ENCODE measurements at regions not wholly inside any gene's neighbourhood (a gene's known extent, or its start where the extent isn't known, plus 50 kb on each side); places are given as distances from the start of the nearest gene placed in this dataset.

- no peak for DNase-seq (ENCODE audit: low read depth)
- H3K4me3 ChIP-seq (ENCODE audit: control insufficient read depth, low read depth, low read length) = no peak overlapping the region
Measured at GRCh38 chr12:68446384-68446783, 114.2 kb upstream of the MDM1 start.

DNA sequence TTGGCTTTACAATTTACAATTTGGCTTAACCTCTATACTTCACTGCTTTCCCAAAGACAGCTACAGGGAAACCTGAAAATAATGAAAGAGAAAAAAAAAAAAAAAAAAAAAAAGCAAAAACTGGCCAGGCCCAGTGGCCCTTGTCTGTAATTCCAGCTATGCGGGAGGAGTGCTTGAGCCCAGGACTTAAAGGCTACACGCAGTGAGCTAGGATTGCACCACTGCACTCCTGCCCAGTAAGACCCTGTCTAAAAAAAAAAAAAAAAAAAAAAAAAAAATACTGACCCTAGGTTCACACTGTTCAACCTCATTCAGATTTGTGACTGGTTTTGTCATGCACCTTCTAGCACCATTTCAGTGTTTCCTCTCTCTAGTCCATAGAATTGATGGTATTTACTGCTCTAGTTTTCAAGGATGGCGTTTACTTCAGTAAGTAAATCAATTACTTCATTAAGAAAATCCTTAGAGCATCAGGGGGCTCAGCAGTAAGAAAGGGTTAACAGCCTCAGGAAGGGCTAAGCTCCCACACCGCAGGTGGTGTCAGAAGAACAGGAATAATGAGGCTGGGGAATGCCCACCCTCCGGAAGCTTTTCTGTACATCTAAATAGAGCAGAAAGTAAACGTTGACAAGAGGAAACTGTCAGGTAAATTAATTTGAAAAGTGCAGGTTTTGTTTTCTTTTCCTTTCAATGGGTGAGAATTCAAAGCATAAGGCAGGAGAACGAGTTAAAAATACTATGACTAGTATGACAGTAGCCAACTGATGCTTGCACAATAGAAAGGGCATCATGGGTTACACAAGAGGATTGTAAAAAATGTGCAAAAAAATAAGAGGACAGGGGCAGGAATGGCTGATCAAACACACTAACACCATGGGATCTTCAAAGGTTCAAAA, 115.0 kb upstream of the MDM1 start:
- H3K4me3 ChIP-seq (ENCODE audit: control insufficient read depth, low read depth, low read length) = no peak overlapping the region
- TF ChIP-seq, protein P1, sequence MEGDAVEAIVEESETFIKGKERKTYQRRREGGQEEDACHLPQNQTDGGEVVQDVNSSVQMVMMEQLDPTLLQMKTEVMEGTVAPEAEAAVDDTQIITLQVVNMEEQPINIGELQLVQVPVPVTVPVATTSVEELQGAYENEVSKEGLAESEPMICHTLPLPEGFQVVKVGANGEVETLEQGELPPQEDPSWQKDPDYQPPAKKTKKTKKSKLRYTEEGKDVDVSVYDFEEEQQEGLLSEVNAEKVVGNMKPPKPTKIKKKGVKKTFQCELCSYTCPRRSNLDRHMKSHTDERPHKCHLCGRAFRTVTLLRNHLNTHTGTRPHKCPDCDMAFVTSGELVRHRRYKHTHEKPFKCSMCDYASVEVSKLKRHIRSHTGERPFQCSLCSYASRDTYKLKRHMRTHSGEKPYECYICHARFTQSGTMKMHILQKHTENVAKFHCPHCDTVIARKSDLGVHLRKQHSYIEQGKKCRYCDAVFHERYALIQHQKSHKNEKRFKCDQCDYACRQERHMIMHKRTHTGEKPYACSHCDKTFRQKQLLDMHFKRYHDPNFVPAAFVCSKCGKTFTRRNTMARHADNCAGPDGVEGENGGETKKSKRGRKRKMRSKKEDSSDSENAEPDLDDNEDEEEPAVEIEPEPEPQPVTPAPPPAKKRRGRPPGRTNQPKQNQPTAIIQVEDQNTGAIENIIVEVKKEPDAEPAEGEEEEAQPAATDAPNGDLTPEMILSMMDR (IDR thresholded peaks at IDR 0.05; ENCODE audit: control insufficient read depth, insufficient read depth, low read depth, low read length, missing control alignments) = no peak
- no peak for DNase-seq (ENCODE audit: low read depth)

More at GRCh38 chr12:68446384-68446783, 114.2 kb upstream of the MDM1 start:
- TF ChIP-seq, protein P1 (IDR thresholded peaks at IDR 0.05; ENCODE audit: control insufficient read depth, insufficient read depth, low read depth, low read length, missing control alignments) = no peak

GRCh38 chr12:68447797-68448260, 115.7 kb upstream of the MDM1 start:
- TF ChIP-seq, protein P1 (IDR thresholded peaks at IDR 0.05; ENCODE audit: control insufficient read depth, insufficient read depth, low read depth, low read length, missing control alignments) = no peak
- no peak for DNase-seq (ENCODE audit: low read depth)
- no peak overlapping the region for H3K4me3 ChIP-seq (ENCODE audit: control insufficient read depth, low read depth, low read length)

GRCh38 chr12:68449196-68449595, 117.0 kb upstream of the MDM1 start:
- TF ChIP-seq, protein P1 (IDR thresholded peaks at IDR 0.05; ENCODE audit: control insufficient read depth, insufficient read depth, low read depth, low read length, missing control alignments) = no peak
- DNase-seq (ENCODE audit: low read depth) = no peak
- H3K4me3 ChIP-seq (ENCODE audit: control insufficient read depth, low read depth, low read length) = no peak overlapping the region

- H3K4me3 ChIP-seq (ENCODE audit: control insufficient read depth, low read depth, low read length) = no peak overlapping the region
- TF ChIP-seq, protein P1 (IDR thresholded peaks at IDR 0.05; ENCODE audit: control insufficient read depth, insufficient read depth, low read depth, low read length, missing control alignments) = no peak
- no peak for DNase-seq (ENCODE audit: low read depth)
Measured at GRCh38 chr12:68450947-68451260, 118.7 kb upstream of the MDM1 start.

- TF ChIP-seq, protein P1 (IDR thresholded peaks at IDR 0.05; ENCODE audit: control insufficient read depth, insufficient read depth, low read depth, low read length, missing control alignments) = no peak
- DNase-seq (ENCODE audit: low read depth) = peak; percentile 78
- no peak overlapping the region; the same call in 1 of the 2 replicates for H3K4me3 ChIP-seq (ENCODE audit: control insufficient read depth, low read depth, low read length)
Measured at GRCh38 chr12:68451261-68452077, 119.3 kb upstream of the MDM1 start.
